Brain microvascular endothelial cell (primary cell): ENCODE measurements at regions not wholly inside any gene's neighbourhood (a gene's known extent, or its start where the extent isn't known, plus 50 kb on each side); places are given as distances from the start of the nearest gene placed in this dataset.
"Not testable (repeated sequence)": the region's sequence is repeated elsewhere in the genome, so short reads cannot be mapped to it uniquely, and the experiment has no call there.

Source experiments
- DNase-seq: peaks from one replicate; pipeline ENCODE4 v3.0.0-alpha.2; 2020
- H3K27ac ChIP-seq: fragments of 250-450 bp; sonication (Bioruptor Pico); 2 replicates; pipeline ENCODE4 v1.5.1; 2020; ENCODE audit warnings: mild to moderate bottlenecking, moderate library complexity
- H3K27me3 ChIP-seq: fragments of 250-450 bp; sonication (Bioruptor Pico); replicated peaks from 2 replicates; pipeline ENCODE4 v1.5.1; 2020; ENCODE audit warnings: mild to moderate bottlenecking
- H3K36me3 ChIP-seq: fragments of 250-450 bp; sonication (Bioruptor Pico); replicated peaks from 2 replicates; pipeline ENCODE4 v1.5.1; 2020; ENCODE audit warnings: mild to moderate bottlenecking
- H3K4me3 ChIP-seq: 2 replicates; pipeline ENCODE4 v1.5.1; 2011; ENCODE audit warnings: low read depth, mild to moderate bottlenecking, control low read depth, low read length, moderate library complexity
- CTCF ChIP-seq: IDR thresholded peaks from 2 replicates; pipeline ENCODE4 v1.5.1; 2011; ENCODE audit warnings: low read depth, mild to moderate bottlenecking, moderate library complexity, low read length, control low read depth, inconsistent platforms; ENCODE audit errors: missing control alignments
- in situ Hi-C: cut with HindIII; loops from 2 replicates; pipeline ENCODE4 v1.10.0; 2017; ENCODE audit warnings: low sequenced_read_pairs, low pct_ligation_motif_present

GRCh38 chr6:84967389-84967788 lies 203.0 kb upstream of the TBX18 start:
- TF ChIP-seq CTCF = peak; percentile 65
- no peak overlapping the region for H3K27ac ChIP-seq
- in situ Hi-C loops = no loop called here
- DNase-seq = peak; percentile 56
- H3K27me3 ChIP-seq = no peaks in the 10 kb centered on the region
- no peak overlapping the region for H3K4me3 ChIP-seq
- no peaks in the 10 kb centered on the region for H3K36me3 ChIP-seq

GRCh38 chr6:84953111-84953755 lies 188.8 kb upstream of the TBX18 start:
- DNase-seq = peak; percentile 34
- TF ChIP-seq CTCF = no peak
- no peaks in the 10 kb centered on the region for H3K27me3 ChIP-seq
- H3K4me3 ChIP-seq = no peak overlapping the region
- H3K36me3 ChIP-seq = no peaks in the 10 kb centered on the region
- in situ Hi-C loops = no loop called here
- H3K27ac ChIP-seq = no peak overlapping the region

GRCh38 chr6:84944926-84945325 lies 180.5 kb upstream of the TBX18 start:
- in situ Hi-C loops, DNase-seq, H3K36me3 ChIP-seq, H3K27me3 ChIP-seq, H3K4me3 ChIP-seq, H3K27ac ChIP-seq: not testable (repeated sequence)

- Histone ChIP-seq H3K27ac (no peak overlapping the region), H3K27me3 (no peaks in the 10 kb centered on the region), H3K4me3 (no peak overlapping the region), H3K36me3 (no peaks in the 10 kb centered on the region)
- in situ Hi-C loops = no loop called here
- no peak for TF ChIP-seq CTCF
- DNase-seq = no peak
Observed at GRCh38 chr6:84943905-84944304, 179.5 kb upstream of the TBX18 start.

GRCh38 chr6:84941609-84942008 lies 177.2 kb upstream of the TBX18 start:
- H3K27me3 ChIP-seq, H3K4me3 ChIP-seq, in situ Hi-C loops, H3K36me3 ChIP-seq, DNase-seq, H3K27ac ChIP-seq: not testable (repeated sequence)

GRCh38 chr6:84929212-84929611 lies 164.8 kb upstream of the TBX18 start:
- Histone ChIP-seq H3K27me3 (no peaks in the 10 kb centered on the region), H3K4me3 (no peak overlapping the region), H3K36me3 (no peaks in the 10 kb centered on the region), H3K27ac (no peak overlapping the region)
- no peak for DNase-seq
- in situ Hi-C loops = no loop called here
- TF ChIP-seq CTCF = no peak

GRCh38 chr6:84927551-84927950 lies 163.2 kb upstream of the TBX18 start:
- H3K27ac ChIP-seq = no peak overlapping the region
- no peak for DNase-seq
- H3K36me3 ChIP-seq = no peaks in the 10 kb centered on the region
- H3K4me3 ChIP-seq = no peak overlapping the region
- no peaks in the 10 kb centered on the region for H3K27me3 ChIP-seq
- in situ Hi-C loops = no loop called here
- no peak for TF ChIP-seq CTCF
